GM21423 (cell line): ENCODE measurements at regions not wholly inside any gene's neighbourhood (a gene's known extent, or its start where the extent isn't known, plus 50 kb on each side); places are given as distances from the start of the nearest gene placed in this dataset.
A peak's percentile ranks its signal among the peaks of the same experiment; 100 is the strongest.
"Not testable (repeated sequence)": the region's sequence is repeated elsewhere in the genome, so short reads cannot be mapped to it uniquely, and the experiment has no call there.

Experiments
- ATAC-seq: cut with Tn5 transposase; IDR thresholded peaks from one replicate; pipeline ENCODE4 v1.9.1; 2021; ENCODE audit warnings: mild to moderate bottlenecking, moderate library complexity; ENCODE audit not compliant: unreplicated experiment

GRCh38 chr3:87796843-87797185 is 262.0 kb downstream of the CGGBP1 start:
- ATAC-seq, result no peak

- ATAC-seq, result no peak
Measured at GRCh38 chr3:87796137-87796842, 262.5 kb downstream of the CGGBP1 start.

GRCh38 chr3:87795701-87796100 is 263.1 kb downstream of the CGGBP1 start:
- no peak for ATAC-seq

- ATAC-seq, result no peak
Measured at GRCh38 chr3:87793337-87793877, 265.4 kb downstream of the CGGBP1 start.

- ATAC-seq, result no peak
Measured at GRCh38 chr3:87792534-87793336, 266.1 kb downstream of the CGGBP1 start, which contains the start of gene HTR1F. HTR1F (plus strand) TSS chr3:87792706.

- no peak for ATAC-seq
Measured at GRCh38 chr3:87792198-87792533, 266.6 kb downstream of the CGGBP1 start.

- no peak for ATAC-seq
Measured at GRCh38 chr3:87791248-87792027, 267.4 kb downstream of the CGGBP1 start.

GRCh38 chr3:87789049-87789448 is 269.8 kb downstream of the CGGBP1 start:
- ATAC-seq, result not testable (repeated sequence)

- ATAC-seq, result no peak
Measured at GRCh38 chr3:87788516-87788915, 270.3 kb downstream of the CGGBP1 start.

GRCh38 chr3:87780811-87781210 is 278.0 kb downstream of the CGGBP1 start:
- no peak for ATAC-seq

GRCh38 chr3:87778876-87779275 is 279.9 kb downstream of the CGGBP1 start:
- no peak for ATAC-seq

- peak; percentile 99 for ATAC-seq
Measured at GRCh38 chr3:87771337-87772192, 287.2 kb downstream of the CGGBP1 start.

GRCh38 chr3:87766721-87767120 is 292.1 kb downstream of the CGGBP1 start:
- ATAC-seq, result no peak

GRCh38 chr3:87765256-87765655 is 293.5 kb downstream of the CGGBP1 start:
- no peak for ATAC-seq

GRCh38 chr3:87761795-87762194 is 297.0 kb downstream of the CGGBP1 start:
- ATAC-seq, result no peak

- no peak for ATAC-seq
Measured at GRCh38 chr3:87761341-87761740, 297.5 kb downstream of the CGGBP1 start.

- no peak for ATAC-seq
Measured at GRCh38 chr3:87756616-87757015, 302.2 kb downstream of the CGGBP1 start.

GRCh38 chr3:87755852-87756251 is 303.0 kb downstream of the CGGBP1 start:
- no peak for ATAC-seq

GRCh38 chr3:87742250-87742649 is 316.6 kb downstream of the CGGBP1 start:
- no peak for ATAC-seq

GRCh38 chr3:87740894-87741293 is 317.9 kb downstream of the CGGBP1 start:
- not testable (repeated sequence) for ATAC-seq
